ENCODE measurements at regions not wholly inside any gene's neighbourhood (a gene's known extent, or its start where the extent isn't known, plus 50 kb on each side); places are given as distances from the start of the nearest gene placed in this dataset.
A peak's percentile ranks its signal among the peaks of the same experiment; 100 is the strongest.

GRCh38 chr4:134045411-134045810 is 156.2 kb downstream of the PABPC4L start:
- no peaks in the 10 kb centered on the region for H3K27me3 ChIP-seq (ENCODE audit: insufficient read depth, low read length)
- no peak overlapping the region for H3K27ac Mint-ChIP-seq (ENCODE audit: unreplicated experiment)
- DNase-seq (ENCODE audit: low read depth) (no peak), FAIRE-seq (no peak)
- no peak overlapping the region for H3K9ac ChIP-seq (ENCODE audit: low read length)
- no peaks in the 10 kb centered on the region for H3K9me3 Mint-ChIP-seq (ENCODE audit: unreplicated experiment)
- H3K27ac ChIP-seq (ENCODE audit: low read depth, low read length), result no peak overlapping the region
- H3K79me2 ChIP-seq (ENCODE audit: insufficient read depth, low read length), result no peaks in the 10 kb centered on the region
- H3K4me2 ChIP-seq (ENCODE audit: low read length), result no peak overlapping the region
- no peak overlapping the region for H3K4me3 ChIP-seq (ENCODE audit: insufficient read depth, low read depth, low read length)
- H3K4me1 ChIP-seq (ENCODE audit: insufficient read depth, low read length), result no peaks in the 10 kb centered on the region
- TF ChIP-seq EZH2 (IDR thresholded peaks at IDR 0.05; ENCODE audit: insufficient read depth, low read length), result no peak
- TF ChIP-seq CTCF (IDR thresholded peaks at IDR 0.05; ENCODE audit: insufficient read depth, low read depth, low read length), result no peak
- no peaks in the 10 kb centered on the region for H3K4me1 Mint-ChIP-seq (ENCODE audit: low read depth, unreplicated experiment)
- H3K36me3 Mint-ChIP-seq (ENCODE audit: low read depth, unreplicated experiment), result no peaks in the 10 kb centered on the region
- no peaks in the 10 kb centered on the region for H4K20me1 ChIP-seq (ENCODE audit: insufficient read depth, low read length)
- H3K4me3 Mint-ChIP-seq (ENCODE audit: unreplicated experiment), result no peak overlapping the region
- H3K36me3 ChIP-seq (ENCODE audit: insufficient read depth, low read length), result no peaks in the 10 kb centered on the region
- H3K27me3 Mint-ChIP-seq (ENCODE audit: low read depth, unreplicated experiment), result no peaks in the 10 kb centered on the region
- H3K9me3 ChIP-seq (ENCODE audit: insufficient read depth, low read depth, low read length), result no peaks in the 10 kb centered on the region
- no peak overlapping the region for H2AFZ ChIP-seq (ENCODE audit: low read depth, low read length)

- DNase-seq (ENCODE audit: low read depth), result no peak
- no peak for FAIRE-seq
- H3K4me1 ChIP-seq (ENCODE audit: insufficient read depth, low read length), result no peaks in the 10 kb centered on the region
- H3K27me3 ChIP-seq (ENCODE audit: insufficient read depth, low read length), result no peaks in the 10 kb centered on the region
- H3K4me3 ChIP-seq (ENCODE audit: insufficient read depth, low read depth, low read length), result no peak overlapping the region
- no peaks in the 10 kb centered on the region for H3K79me2 ChIP-seq (ENCODE audit: insufficient read depth, low read length)
- H3K9me3 ChIP-seq (ENCODE audit: insufficient read depth, low read depth, low read length), result no peaks in the 10 kb centered on the region
- TF ChIP-seq CTCF (IDR thresholded peaks at IDR 0.05; ENCODE audit: insufficient read depth, low read depth, low read length) (no peak), EZH2 (IDR thresholded peaks at IDR 0.05; ENCODE audit: insufficient read depth, low read length) (no peak)
- no peak overlapping the region for H3K4me2 ChIP-seq (ENCODE audit: low read length)
- Mint-ChIP-seq H3K27ac (ENCODE audit: unreplicated experiment) (no peak overlapping the region), H3K4me1 (ENCODE audit: low read depth, unreplicated experiment) (no peaks in the 10 kb centered on the region), H3K36me3 (ENCODE audit: low read depth, unreplicated experiment) (no peaks in the 10 kb centered on the region), H3K4me3 (ENCODE audit: unreplicated experiment) (no peak overlapping the region), H3K9me3 (ENCODE audit: unreplicated experiment) (no peaks in the 10 kb centered on the region), H3K27me3 (ENCODE audit: low read depth, unreplicated experiment) (no peaks in the 10 kb centered on the region)
- H4K20me1 ChIP-seq (ENCODE audit: insufficient read depth, low read length), result no peaks in the 10 kb centered on the region
- H3K9ac ChIP-seq (ENCODE audit: low read length), result no peak overlapping the region
- no peak overlapping the region for H3K27ac ChIP-seq (ENCODE audit: low read depth, low read length)
- H3K36me3 ChIP-seq (ENCODE audit: insufficient read depth, low read length), result no peaks in the 10 kb centered on the region
- no peak overlapping the region for H2AFZ ChIP-seq (ENCODE audit: low read depth, low read length)
Measured at GRCh38 chr4:134043266-134043665, 158.3 kb downstream of the PABPC4L start.

- TF ChIP-seq EZH2 (IDR thresholded peaks at IDR 0.05; ENCODE audit: insufficient read depth, low read length), result no peak
- no peak for TF ChIP-seq CTCF (IDR thresholded peaks at IDR 0.05; ENCODE audit: insufficient read depth, low read depth, low read length)
- no peak overlapping the region for H3K4me3 ChIP-seq (ENCODE audit: insufficient read depth, low read depth, low read length)
- no peak overlapping the region for H3K27ac Mint-ChIP-seq (ENCODE audit: unreplicated experiment)
- H2AFZ ChIP-seq (ENCODE audit: low read depth, low read length), result no peak overlapping the region
- no peaks in the 10 kb centered on the region for H3K9me3 Mint-ChIP-seq (ENCODE audit: unreplicated experiment)
- no peaks in the 10 kb centered on the region for H3K27me3 Mint-ChIP-seq (ENCODE audit: low read depth, unreplicated experiment)
- no peak overlapping the region for H3K4me3 Mint-ChIP-seq (ENCODE audit: unreplicated experiment)
- H3K4me1 ChIP-seq (ENCODE audit: insufficient read depth, low read length), result no peaks in the 10 kb centered on the region
- H3K4me2 ChIP-seq (ENCODE audit: low read length), result peak overlapping the region; percentile 33
- no peaks in the 10 kb centered on the region for H3K36me3 ChIP-seq (ENCODE audit: insufficient read depth, low read length)
- no peak overlapping the region for H3K9ac ChIP-seq (ENCODE audit: low read length)
- no peaks in the 10 kb centered on the region for H3K9me3 ChIP-seq (ENCODE audit: insufficient read depth, low read depth, low read length)
- no peaks in the 10 kb centered on the region for H3K36me3 Mint-ChIP-seq (ENCODE audit: low read depth, unreplicated experiment)
- no peaks in the 10 kb centered on the region for H3K4me1 Mint-ChIP-seq (ENCODE audit: low read depth, unreplicated experiment)
- H4K20me1 ChIP-seq (ENCODE audit: insufficient read depth, low read length), result no peaks in the 10 kb centered on the region
- H3K27ac ChIP-seq (ENCODE audit: low read depth, low read length), result peak overlapping the region; percentile 51
- DNase-seq (ENCODE audit: low read depth) (no peak), FAIRE-seq (no peak)
- no peaks in the 10 kb centered on the region for H3K27me3 ChIP-seq (ENCODE audit: insufficient read depth, low read length)
- H3K79me2 ChIP-seq (ENCODE audit: insufficient read depth, low read length), result no peaks in the 10 kb centered on the region
Measured at GRCh38 chr4:134028421-134028820, 173.2 kb downstream of the PABPC4L start.
